Stimulated activated naive CD8-positive, alpha-beta T cell treated with anti-CD3 and anti-CD28 coated beads, Interleukin-15, amount 100 ng/mL, for 72 hours (primary cell): ENCODE measurements at regions not wholly inside any gene's neighbourhood (a gene's known extent, or its start where the extent isn't known, plus 50 kb on each side); places are given as distances from the start of the nearest gene placed in this dataset.
A peak's percentile ranks its signal among the peaks of the same experiment; 100 is the strongest.
"Not testable (repeated sequence)": the region's sequence is repeated elsewhere in the genome, so short reads cannot be mapped to it uniquely, and the experiment has no call there.

Source experiments
- ATAC-seq: fragments of 150-1000 bp; cut with Tn5 transposase; 2 replicates; pipeline ENCODE4 v1.10.0; 2021; ENCODE audit warnings: mild to moderate bottlenecking, moderate library complexity
- DNase-seq, 2 donors: peaks; one replicate each; pipeline ENCODE4 v3.0.0; 2021 to 2022
- H3K27ac Mint-ChIP-seq, 2 donors: one replicate each; pipeline ENCODE4 v1.8.0; 2022; ENCODE audit warnings: mild to moderate bottlenecking in 2 of 2, mixed read lengths in 2 of 2, moderate library complexity in 2 of 2
- H3K27me3 Mint-ChIP-seq: one replicate; pipeline ENCODE4 v1.8.0; 2022; ENCODE audit warnings: mixed read lengths
- H3K4me1 Mint-ChIP-seq: one replicate; pipeline ENCODE4 v1.8.0; 2022; ENCODE audit warnings: mild to moderate bottlenecking, mixed read lengths
- H3K4me3 Mint-ChIP-seq, 2 donors: one replicate each; pipeline ENCODE4 v1.8.0; 2022; ENCODE audit warnings: mild to moderate bottlenecking in 2 of 2, mixed read lengths in 2 of 2, moderate library complexity in 1 of 2
- H3K9me3 Mint-ChIP-seq, 2 donors: one replicate each; pipeline ENCODE4 v1.8.0; 2022; ENCODE audit warnings: mixed read lengths in 2 of 2

DNA sequence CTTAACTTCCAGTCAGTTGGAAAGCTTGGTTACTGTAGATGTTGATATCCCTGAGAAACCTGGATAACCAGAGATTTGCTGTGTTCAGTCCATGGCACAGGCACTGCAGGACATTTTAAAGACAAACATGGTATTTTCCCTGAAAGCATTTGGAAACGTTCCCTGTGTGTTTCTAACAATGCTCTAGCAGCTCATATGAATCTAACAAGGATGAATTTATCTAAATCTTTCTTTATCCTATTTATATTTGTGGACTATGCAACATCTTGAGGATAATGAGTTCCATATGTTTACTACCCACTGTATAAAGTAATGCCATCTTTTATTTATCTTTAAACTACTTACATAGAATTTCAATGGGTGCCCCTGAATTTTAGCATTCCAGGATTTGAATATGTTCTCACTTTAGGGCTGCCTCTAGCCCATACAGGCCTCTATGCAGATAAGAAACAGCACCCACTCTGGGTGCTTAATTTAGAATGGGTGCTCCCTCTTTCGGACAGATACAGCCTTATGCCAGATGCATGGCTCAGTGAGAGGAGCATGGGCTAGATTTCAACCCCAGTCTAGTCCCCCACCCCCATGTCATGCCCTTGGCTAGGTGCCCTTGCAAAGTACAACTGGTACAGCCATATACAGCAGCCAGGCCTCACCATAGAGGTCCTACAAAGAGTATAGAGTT, 50.6 kb upstream of the NEMP2 start:
- H3K4me1 Mint-ChIP-seq, result peaks cover 13% of the 10 kb centered on the region
- H3K9me3 Mint-ChIP-seq, result no peaks in the 10 kb centered on the region
- H3K27ac Mint-ChIP-seq, result no peak overlapping the region
- H3K4me3 Mint-ChIP-seq, result no peak overlapping the region
- ATAC-seq (no peak), DNase-seq (no peak)
- H3K27me3 Mint-ChIP-seq, result no peaks in the 10 kb centered on the region

DNA sequence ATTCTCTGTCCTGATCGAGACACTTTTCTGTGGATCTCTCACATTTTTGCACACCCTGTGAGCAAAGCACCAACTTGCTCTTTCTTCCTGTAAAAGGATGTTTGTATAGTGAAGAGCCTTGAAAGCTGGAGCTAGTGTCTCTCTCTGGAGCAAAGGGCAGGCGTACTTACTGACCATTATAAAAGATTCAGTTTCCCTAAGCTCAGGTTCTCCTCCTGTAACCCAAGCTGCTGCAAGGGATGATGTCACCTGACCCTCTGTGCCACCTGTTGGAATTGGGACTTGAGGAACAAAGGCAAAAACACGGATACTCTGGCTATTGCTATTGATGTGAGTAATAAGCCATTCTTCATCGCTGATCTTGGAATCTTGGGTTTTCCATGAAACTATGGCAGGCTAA, 52.6 kb upstream of the NEMP2 start:
- Mint-ChIP-seq H3K4me3 (no peak overlapping the region), H3K27me3 (no peaks in the 10 kb centered on the region), H3K4me1 (peaks cover 9% of the 10 kb centered on the region), H3K27ac (no peak overlapping the region), H3K9me3 (no peaks in the 10 kb centered on the region)
- DNase-seq (no peak), ATAC-seq (no peak)

DNA sequence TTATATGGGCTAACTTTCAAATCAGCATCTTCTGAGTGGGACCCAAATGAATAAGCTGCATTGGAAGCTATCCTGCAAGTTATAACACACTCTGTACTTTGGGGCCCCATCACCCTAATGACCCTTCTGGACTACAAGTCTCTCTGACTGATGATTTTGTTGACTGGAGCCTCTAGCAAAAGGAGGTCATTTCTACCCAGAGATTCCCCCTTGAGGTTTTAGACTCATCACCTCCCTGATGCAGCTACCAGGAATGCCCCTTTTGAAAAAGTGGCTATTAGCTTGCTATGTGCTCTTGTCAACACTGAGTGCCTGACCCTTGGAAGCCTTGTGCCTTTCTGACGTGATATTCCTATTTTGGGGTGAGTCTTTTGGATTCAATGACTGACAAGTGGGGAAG, 54.5 kb upstream of the NEMP2 start:
- H3K4me1 Mint-ChIP-seq, result no peaks in the 10 kb centered on the region
- no peak overlapping the region for H3K27ac Mint-ChIP-seq
- H3K4me3 Mint-ChIP-seq, result no peak overlapping the region
- no peaks in the 10 kb centered on the region for H3K27me3 Mint-ChIP-seq
- ATAC-seq, result no peak
- H3K9me3 Mint-ChIP-seq, result no peaks in the 10 kb centered on the region
- DNase-seq, result no peak

DNA sequence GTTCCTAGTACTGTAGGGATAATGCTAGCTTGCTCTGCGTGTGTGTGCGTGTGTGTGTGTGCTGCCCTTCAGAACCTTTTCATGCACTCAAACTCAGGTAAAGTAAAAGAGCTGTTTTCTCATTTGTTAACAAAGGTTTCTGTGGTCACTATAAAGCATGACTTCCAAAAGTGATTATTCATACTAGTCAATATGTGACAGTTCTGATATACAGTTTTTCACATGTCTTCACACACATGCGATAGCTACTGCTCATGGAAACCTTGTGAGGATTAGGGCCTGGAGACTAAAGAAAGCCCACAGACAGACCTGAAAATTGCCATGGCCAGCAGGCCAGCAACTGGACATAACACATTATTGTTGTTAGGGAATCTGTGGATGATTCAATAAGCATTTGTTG, 56.9 kb upstream of the NEMP2 start:
- no peaks in the 10 kb centered on the region for H3K9me3 Mint-ChIP-seq
- ATAC-seq (no peak), DNase-seq (no peak)
- no peaks in the 10 kb centered on the region for H3K4me1 Mint-ChIP-seq
- no peak overlapping the region for H3K27ac Mint-ChIP-seq
- H3K27me3 Mint-ChIP-seq, result no peaks in the 10 kb centered on the region
- H3K4me3 Mint-ChIP-seq, result no peak overlapping the region

DNA sequence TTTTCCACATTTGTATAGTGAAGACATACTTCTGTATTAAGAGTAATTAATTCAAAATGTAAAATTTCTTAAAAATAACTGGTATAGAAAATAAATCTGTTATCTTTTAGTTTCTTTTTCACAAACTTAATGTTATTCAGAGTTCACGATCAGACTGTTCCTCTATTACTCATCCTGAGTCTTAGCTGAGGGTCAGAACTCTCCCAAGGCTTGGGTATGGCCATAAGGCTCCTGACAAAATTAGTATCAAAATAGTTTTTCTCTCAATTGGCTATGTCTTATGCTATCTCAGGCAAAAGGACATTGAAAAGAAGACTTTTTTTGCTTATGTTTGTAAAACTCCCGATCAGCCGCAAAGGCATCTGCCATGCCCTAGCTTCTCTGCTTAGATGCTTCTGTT, 56.1 kb upstream of the NAB1 start:
- H3K9me3 Mint-ChIP-seq, result no peaks in the 10 kb centered on the region
- DNase-seq, result no peak
- H3K4me3 Mint-ChIP-seq, result no peak overlapping the region

DNA sequence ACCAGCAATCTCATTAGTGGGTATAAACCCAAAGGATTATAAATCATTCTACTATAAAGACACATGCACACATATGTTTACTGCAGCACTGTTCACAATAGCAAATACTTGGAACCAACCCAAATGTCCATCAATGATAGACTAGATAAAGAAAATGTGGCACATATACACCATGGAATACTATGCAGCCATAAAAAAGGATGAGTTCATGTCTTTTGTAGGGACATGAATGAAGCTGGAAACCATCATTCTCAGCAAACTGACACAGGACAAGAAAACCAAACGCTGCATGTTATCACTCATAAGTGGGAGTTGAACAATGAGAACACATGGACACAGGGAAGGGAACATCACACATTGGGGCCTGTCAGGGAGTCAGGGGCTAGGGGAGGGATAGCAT, 53.0 kb upstream of the NAB1 start:
- H3K9me3 Mint-ChIP-seq, H3K27me3 Mint-ChIP-seq, H3K4me3 Mint-ChIP-seq: not testable (repeated sequence)

More for the DNA sequence above, 56.1 kb upstream of the NAB1 start:
- H3K27ac Mint-ChIP-seq, result no peak overlapping the region
- H3K27me3 Mint-ChIP-seq, result no peaks in the 10 kb centered on the region
- ATAC-seq, result no peak
- H3K4me1 Mint-ChIP-seq, result no peaks in the 10 kb centered on the region

DNA sequence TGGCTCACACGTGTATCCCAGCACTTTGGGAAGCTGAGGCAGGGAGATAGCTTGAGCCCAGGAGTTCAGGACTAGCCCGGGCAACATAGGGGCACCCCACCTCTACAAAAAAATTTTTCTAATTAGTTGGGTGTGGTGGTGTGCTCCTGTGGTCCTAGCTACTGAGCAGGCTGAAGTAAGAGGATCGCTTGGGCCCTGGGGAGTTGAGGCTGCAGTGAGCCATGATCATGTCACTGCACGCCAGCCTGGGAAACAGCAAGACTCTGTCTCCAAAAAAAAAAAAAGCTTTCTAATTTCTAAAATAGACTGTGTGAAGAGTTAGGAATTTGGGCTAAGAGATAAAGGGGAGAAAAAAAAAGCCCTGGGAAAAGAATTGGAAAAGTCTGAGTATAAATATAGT, 51.9 kb upstream of the NAB1 start:
- peak overlapping the region in 1 of 2 donors; percentile 90 for H3K27ac Mint-ChIP-seq
- H3K4me3 Mint-ChIP-seq, result no peak overlapping the region
- no peak for ATAC-seq
- H3K9me3 Mint-ChIP-seq, result no peaks in the 10 kb centered on the region
- no peaks in the 10 kb centered on the region for H3K27me3 Mint-ChIP-seq
- peaks cover 13% of the 10 kb centered on the region for H3K4me1 Mint-ChIP-seq
- no peak for DNase-seq

More for the DNA sequence above, 53.0 kb upstream of the NAB1 start:
- H3K27ac Mint-ChIP-seq, ATAC-seq, DNase-seq: not testable (repeated sequence)
- H3K4me1 Mint-ChIP-seq, result peaks cover 13% of the 10 kb centered on the region

DNA sequence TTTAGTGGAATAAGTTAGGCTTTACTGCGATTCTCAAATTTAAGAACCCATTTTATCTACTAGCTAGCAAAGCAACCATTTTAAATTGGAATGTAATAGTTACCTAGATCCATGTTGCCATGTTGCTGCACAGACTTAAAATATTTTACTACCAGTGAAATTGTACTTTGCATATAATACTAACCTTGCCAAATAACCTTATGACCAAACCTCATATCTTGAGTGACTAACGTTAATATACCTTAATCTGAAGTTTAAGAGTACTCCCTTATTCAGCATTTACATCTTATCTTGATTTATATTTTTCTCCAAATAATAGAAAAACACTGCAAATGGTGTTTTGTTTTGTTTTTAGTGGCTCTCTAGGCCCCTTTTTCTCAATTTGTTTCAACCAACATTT, 50.3 kb upstream of the NAB1 start:
- peaks cover 13% of the 10 kb centered on the region for H3K4me1 Mint-ChIP-seq
- ATAC-seq (no peak), DNase-seq (no peak)
- H3K9me3 Mint-ChIP-seq, result no peaks in the 10 kb centered on the region
- no peaks in the 10 kb centered on the region for H3K27me3 Mint-ChIP-seq
- no peak overlapping the region for H3K4me3 Mint-ChIP-seq
- H3K27ac Mint-ChIP-seq, result no peak overlapping the region

DNA sequence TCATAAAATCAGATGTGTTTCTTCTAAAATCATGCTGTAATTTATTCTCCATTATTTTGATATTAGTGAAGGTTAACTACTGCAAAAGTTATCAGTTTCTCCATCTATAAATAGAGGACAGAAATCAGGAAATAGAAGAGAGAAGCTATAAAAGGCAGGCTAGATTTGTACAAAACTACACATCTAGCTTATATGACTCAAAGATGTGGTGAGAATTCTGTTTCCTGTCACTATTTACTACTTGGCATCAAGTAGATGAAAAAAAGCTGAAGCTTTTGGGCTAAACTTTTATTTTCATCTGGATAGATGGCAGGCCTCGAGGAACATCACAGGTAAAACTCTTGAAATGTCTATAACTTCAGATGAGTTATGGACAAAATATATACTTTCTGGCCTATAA, 49.8 kb upstream of the NAB1 start:
- Mint-ChIP-seq H3K27ac (no peak overlapping the region), H3K4me3 (no peak overlapping the region), H3K9me3 (no peaks in the 10 kb centered on the region), H3K4me1 (peaks cover 13% of the 10 kb centered on the region), H3K27me3 (no peaks in the 10 kb centered on the region)
- ATAC-seq (no peak), DNase-seq (no peak)
